CD4-positive, alpha-beta T cell treated with Interleukin-17A for 1 hour (primary cell): ENCODE measurements at regions not wholly inside any gene's neighbourhood (a gene's known extent, or its start where the extent isn't known, plus 50 kb on each side); places are given as distances from the start of the nearest gene placed in this dataset.
"Not testable (repeated sequence)": the region's sequence is repeated elsewhere in the genome, so short reads cannot be mapped to it uniquely, and the experiment has no call there.

Source experiments
- DNase-seq: peaks from one replicate; pipeline ENCODE4 v3.0.0-alpha.2; 2020

- no peak for DNase-seq
Observed at GRCh38 chr3:88703501-88704059, 403.8 kb upstream of the EPHA3 start.

- DNase-seq, result no peak
Observed at GRCh38 chr3:88704338-88704737, 403.1 kb upstream of the EPHA3 start.

DNA sequence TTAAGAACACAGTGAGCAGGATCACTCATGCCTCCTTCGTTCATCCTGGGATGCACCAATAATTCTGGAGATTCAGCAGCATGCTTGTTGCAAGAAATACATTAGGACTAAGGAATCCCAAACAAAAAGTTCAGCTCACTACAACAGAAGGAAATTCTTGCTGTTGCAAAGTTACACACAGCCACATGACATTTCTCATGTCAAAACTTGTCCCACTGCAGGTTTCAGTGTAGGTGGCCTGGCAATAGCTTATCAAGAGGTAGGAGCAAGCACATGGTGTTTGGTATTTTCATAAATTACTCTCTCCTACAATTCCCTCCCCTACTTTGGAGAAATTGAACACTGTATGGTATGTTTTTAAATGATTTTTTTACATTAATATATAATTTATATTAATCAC lies 399.6 kb upstream of the EPHA3 start:
- DNase-seq, result no peak

DNA sequence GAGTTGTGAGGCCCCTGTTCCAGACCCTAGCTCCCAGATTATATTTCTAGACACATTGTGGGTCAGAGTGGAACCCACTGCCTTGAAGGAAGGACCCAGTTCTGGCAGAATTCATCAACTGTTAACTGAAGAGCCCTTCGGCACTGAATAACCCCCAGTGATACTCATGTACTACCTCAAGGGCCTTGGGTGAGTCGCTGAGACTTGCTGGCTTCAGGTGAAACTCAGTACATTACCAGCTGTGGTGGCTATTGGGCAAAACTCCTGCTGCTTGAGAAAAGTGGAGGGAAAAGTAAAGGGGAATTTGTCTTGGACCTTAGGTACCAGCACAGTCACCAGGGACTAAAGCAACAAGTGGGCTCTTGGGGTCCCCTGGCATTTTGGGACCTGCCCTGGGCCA lies 394.9 kb upstream of the EPHA3 start:
- no peak for DNase-seq

DNA sequence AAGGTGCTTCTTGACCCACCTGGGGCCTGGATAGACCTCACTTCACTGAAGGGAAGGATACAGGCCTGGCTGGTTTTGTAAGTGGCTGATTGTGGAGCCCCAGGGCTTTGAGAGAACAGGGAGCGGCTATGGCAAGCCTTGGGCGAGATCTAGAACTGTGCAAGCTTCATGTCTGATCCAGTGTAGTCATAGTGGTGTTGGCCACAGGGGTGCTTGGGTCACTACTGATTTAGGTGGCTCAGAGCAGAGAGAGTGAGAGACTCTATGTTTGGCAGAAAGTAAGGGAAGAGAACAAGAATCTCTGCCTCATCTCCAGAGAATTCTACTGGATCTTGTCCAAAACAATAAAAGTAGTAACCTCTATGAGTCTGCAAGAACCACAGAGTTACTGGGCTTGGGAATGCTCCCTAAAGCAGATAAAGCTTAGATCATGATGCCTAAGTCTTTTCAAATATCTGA lies 394.2 kb upstream of the EPHA3 start:
- no peak for DNase-seq

GRCh38 chr3:88725440-88726165 lies 381.8 kb upstream of the EPHA3 start:
- DNase-seq, result no peak

DNA sequence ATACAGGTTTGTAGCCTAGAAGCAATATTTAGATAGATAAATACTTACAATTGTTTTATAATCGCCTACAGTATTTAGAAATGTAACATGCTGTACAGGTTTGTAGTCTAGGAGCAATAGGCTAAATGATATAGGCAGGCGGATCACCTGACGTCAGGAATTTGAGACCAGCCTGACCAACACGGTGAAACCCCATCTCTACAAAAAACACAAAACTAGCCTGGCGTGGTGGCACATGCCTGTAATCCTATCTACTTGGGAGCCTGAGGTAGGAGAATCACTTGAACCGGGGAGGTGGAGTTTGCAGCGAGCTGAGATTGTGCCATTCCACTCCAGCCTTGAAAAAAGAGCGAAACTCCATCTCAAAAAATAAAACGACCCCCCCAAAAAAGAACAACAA lies 375.2 kb upstream of the EPHA3 start:
- DNase-seq, result no peak

DNA sequence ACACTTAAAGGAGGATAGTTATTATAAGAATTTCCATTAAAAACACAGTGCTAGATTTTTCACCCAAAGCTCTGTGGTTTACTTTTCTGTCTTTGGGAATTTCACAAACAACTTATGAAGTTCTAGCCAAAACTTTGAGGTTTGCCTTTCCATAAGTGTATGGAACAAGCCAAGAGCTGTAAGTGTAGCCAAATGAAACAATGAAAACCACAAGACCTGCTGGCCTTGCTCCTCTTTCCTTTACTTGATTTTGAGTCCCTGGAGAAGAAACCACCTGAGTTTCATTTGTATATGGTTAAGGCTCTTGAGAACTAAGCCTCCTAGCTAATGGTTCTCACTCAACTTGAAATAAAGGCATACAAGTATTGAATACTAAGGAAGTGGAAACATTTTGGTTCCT lies 365.3 kb upstream of the EPHA3 start:
- DNase-seq, result no peak

- no peak for DNase-seq
Observed at GRCh38 chr3:88742674-88743507, 364.5 kb upstream of the EPHA3 start.

GRCh38 chr3:88744896-88745295 lies 362.5 kb upstream of the EPHA3 start:
- DNase-seq, result no peak

DNA sequence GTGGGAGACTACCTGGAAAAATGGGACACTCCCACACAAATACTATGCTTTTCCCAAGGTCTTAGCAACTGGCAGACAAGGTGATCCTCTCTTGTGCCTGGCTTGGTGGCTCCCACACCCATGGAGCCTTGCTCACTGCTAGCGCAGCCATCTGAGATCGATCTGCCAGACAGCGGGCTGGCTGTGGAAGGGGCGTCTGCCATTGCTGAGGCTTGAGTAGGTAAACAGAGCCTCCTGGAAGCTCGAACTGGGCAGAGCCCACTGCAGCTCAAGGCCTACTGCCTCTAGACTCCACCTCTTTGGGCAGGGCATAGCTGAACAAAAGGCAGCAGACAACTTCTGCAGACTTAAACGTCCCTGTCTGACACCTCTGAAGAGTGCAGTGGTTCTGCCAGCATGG lies 360.3 kb upstream of the EPHA3 start:
- not testable (repeated sequence) for DNase-seq

DNA sequence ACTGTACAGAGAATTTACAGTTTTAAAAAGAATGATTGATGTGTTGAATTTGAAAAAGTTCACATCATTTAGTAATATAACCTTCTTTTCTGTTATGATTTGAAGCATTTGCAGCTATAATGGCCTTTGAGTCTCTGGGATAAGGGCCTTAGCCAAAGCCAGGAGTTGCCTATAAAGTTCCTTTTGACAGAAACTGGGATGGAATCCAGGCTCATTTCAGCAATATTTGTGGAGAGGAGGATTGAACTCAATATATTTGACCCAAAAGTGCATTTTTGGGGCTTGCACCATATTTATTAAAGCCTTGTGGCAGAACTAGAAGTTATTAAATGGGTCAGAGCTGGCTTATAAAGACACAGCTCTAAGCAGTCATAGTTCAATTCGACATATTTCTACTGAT lies 348.7 kb upstream of the EPHA3 start:
- DNase-seq, result no peak

GRCh38 chr3:88767746-88768145 lies 339.7 kb upstream of the EPHA3 start:
- DNase-seq, result no peak

GRCh38 chr3:88773766-88774165 lies 333.7 kb upstream of the EPHA3 start:
- no peak for DNase-seq

- no peak for DNase-seq
Observed at GRCh38 chr3:88775026-88775690, 332.3 kb upstream of the EPHA3 start.

DNA sequence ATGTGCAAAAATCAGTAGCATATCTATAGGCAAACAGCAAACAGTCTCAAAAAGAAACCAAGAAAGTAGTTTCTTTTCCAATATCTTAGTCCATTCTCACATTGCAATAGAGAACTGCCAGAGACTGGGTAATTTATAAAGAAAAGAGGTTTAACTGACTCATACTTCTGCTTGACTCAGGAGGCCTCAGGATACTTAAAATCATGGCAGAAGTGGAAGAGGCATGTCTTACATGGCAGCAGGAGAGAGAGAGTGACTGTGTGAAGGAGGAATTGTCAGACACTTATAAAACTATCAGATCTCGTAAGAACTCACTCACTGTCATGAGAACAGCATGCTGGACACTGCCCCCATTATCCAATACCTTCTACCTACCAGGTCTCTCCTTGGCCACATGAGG lies 327.9 kb upstream of the EPHA3 start:
- DNase-seq, result no peak

- DNase-seq, result no peak
Observed at GRCh38 chr3:88784925-88785324, 322.5 kb upstream of the EPHA3 start.

DNA sequence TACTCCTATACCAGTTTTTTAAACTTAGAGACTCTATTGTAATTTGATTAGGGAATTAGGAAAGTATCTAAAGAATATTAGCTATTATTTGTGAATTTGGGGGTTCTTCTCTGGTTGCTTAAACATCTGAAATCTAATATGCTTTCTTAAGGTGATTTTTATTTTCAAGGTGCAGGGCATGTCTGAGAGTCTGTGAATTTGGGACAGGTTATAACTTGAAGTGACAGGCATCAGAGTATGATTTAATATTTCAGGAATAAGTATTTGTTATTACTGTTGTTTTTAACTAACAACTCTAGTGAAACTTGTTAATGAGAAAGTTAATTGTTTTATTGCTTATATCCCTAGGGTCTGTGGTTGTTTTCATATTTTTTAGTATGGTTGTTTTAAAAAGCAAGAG lies 321.6 kb upstream of the EPHA3 start:
- no peak for DNase-seq

DNA sequence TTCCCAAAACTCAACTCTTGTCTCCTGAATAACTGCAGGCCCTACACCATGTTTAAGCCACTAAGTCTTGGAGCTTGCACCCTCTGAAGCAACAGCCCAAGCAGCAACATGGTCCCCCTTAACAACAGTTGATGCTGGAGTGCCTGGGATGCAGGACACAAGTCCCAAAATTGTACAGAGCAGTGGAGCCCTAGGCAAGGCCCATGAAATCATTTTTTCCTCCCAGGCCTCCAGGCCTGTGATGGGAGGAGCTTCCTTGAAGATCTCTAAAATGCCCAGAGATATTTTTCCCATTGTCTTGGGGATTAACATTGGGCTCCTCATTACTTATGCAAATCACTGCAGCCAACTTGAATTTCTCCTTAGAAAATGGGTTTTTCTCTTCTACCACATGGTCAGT lies 311.9 kb upstream of the EPHA3 start:
- DNase-seq, result no peak

DNA sequence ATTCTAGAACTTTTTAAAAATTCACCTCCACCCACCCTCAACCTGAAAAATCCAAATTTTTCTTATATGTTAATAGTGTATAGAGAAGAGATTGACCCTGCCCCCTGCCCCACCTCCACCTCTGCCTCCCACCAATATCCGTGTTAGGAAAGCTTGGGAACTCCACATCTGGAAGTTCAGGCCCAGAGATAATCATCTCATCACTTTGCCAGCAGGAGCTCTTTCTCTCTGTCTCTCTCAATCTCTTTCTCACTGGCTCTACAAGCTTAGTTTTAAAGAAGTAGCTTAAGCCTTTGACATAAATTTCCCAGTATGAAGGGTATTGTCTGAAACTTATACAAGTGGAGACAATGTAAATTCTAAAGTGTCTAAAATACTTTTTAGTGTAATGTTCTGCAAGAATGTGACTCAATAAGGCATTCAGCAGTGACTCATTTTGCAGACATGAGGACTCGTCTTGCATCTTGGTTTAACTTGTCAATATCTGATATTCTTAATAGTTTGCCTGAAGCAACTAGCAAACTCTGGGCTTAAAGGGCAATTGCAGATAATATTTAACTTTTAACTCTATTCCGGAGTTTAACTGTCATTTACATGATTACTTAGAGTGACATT lies 299.8 kb upstream of the EPHA3 start:
- no peak for DNase-seq

GRCh38 chr3:88809993-88810392 lies 297.4 kb upstream of the EPHA3 start:
- no peak for DNase-seq

GRCh38 chr3:88810455-88810854 lies 297.0 kb upstream of the EPHA3 start:
- no peak for DNase-seq

DNA sequence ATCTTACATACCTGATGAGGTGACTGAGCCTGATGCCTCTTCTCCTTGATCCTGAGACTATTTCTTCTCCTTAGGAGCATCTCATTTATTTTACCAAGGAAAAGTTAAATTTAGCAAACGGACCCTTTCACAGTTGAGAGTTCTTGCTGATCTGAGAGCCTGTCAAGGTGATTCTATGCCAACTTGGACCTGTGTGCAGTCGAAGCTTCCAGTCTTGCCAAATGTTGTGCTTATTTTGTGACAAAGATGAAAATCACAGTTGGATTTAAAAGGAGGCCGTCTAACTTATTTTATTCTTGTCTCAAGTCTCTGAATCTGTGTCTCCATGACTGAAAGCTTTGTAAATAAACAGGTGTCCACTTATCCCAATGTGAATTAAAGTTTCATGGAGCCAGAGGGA lies 296.3 kb upstream of the EPHA3 start:
- DNase-seq, result no peak
